ENCODE measurements at regions not wholly inside any gene's neighbourhood (a gene's known extent, or its start where the extent isn't known, plus 50 kb on each side); places are given as distances from the start of the nearest gene placed in this dataset.

- no peak for TF ChIP-seq CTCF (IDR thresholded peaks at IDR 0.05)
- no peaks in the 10 kb centered on the region for H3K27me3 ChIP-seq
- H3K27ac ChIP-seq = no peak overlapping the region
- H3K9me3 ChIP-seq = no peaks in the 10 kb centered on the region
- H3K36me3 ChIP-seq = no peaks in the 10 kb centered on the region
- no peak overlapping the region for H3K4me3 ChIP-seq
- DNase-seq (ENCODE audit: low spot score) = no peak
- H3K4me1 ChIP-seq = no peaks in the 10 kb centered on the region
Measured at GRCh38 chr4:163991298-163991865, 496.9 kb downstream of the TMA16 start.

- Histone ChIP-seq H3K27ac (no peak overlapping the region), H3K36me3 (no peaks in the 10 kb centered on the region), H3K4me3 (no peak overlapping the region), H3K27me3 (no peaks in the 10 kb centered on the region), H3K9me3 (peaks cover 0 to 15% of the 10 kb centered on the region in 2 donors), H3K4me1 (no peaks in the 10 kb centered on the region)
- no peak for DNase-seq (ENCODE audit: low spot score)
- no peak for TF ChIP-seq CTCF (IDR thresholded peaks at IDR 0.05)
Measured at GRCh38 chr4:164009435-164009834, 514.9 kb downstream of the TMA16 start.

GRCh38 chr4:164011791-164012190, 517.3 kb downstream of the TMA16 start:
- no peaks in the 10 kb centered on the region for H3K27me3 ChIP-seq
- H3K27ac ChIP-seq = no peak overlapping the region
- H3K4me1 ChIP-seq = no peaks in the 10 kb centered on the region
- no peak overlapping the region for H3K4me3 ChIP-seq
- H3K9me3 ChIP-seq = no peaks in the 10 kb centered on the region
- DNase-seq (ENCODE audit: low spot score) = no peak
- no peaks in the 10 kb centered on the region for H3K36me3 ChIP-seq
- TF ChIP-seq CTCF (IDR thresholded peaks at IDR 0.05) = no peak

- Histone ChIP-seq H3K36me3 (no peaks in the 10 kb centered on the region), H3K4me3 (no peak overlapping the region), H3K4me1 (no peaks in the 10 kb centered on the region), H3K27ac (no peak overlapping the region), H3K27me3 (no peaks in the 10 kb centered on the region), H3K9me3 (no peaks in the 10 kb centered on the region)
- TF ChIP-seq CTCF (IDR thresholded peaks at IDR 0.05) = no peak
- no peak for DNase-seq (ENCODE audit: low spot score)
Measured at GRCh38 chr4:164012396-164013027, 518.0 kb downstream of the TMA16 start.

- no peak for TF ChIP-seq CTCF (IDR thresholded peaks at IDR 0.05)
Measured at GRCh38 chr4:164021947-164022346, 527.5 kb downstream of the TMA16 start.

GRCh38 chr4:164023214-164023613, 528.7 kb downstream of the TMA16 start:
- no peak for TF ChIP-seq CTCF (IDR thresholded peaks at IDR 0.05)
- H3K4me3 ChIP-seq = no peak overlapping the region
- no peak for DNase-seq (ENCODE audit: low spot score)
- H3K27ac ChIP-seq = no peak overlapping the region
- no peaks in the 10 kb centered on the region for H3K4me1 ChIP-seq
- no peaks in the 10 kb centered on the region for H3K36me3 ChIP-seq
- no peaks in the 10 kb centered on the region for H3K27me3 ChIP-seq
- H3K9me3 ChIP-seq = peaks cover 0 to 21% of the 10 kb centered on the region in 2 donors

More at GRCh38 chr4:164021947-164022346, 527.5 kb downstream of the TMA16 start:
- DNase-seq (ENCODE audit: low spot score) = no peak
- no peak overlapping the region for H3K4me3 ChIP-seq
- peaks cover 0 to 21% of the 10 kb centered on the region in 2 donors for H3K9me3 ChIP-seq
- H3K36me3 ChIP-seq = no peaks in the 10 kb centered on the region
- H3K27me3 ChIP-seq = no peaks in the 10 kb centered on the region
- H3K4me1 ChIP-seq = no peaks in the 10 kb centered on the region
- H3K27ac ChIP-seq = no peak overlapping the region

All from right atrium auricular region (tissue), 2 donors.